Ectodermal cell (in vitro differentiated cells): ENCODE measurements at regions not wholly inside any gene's neighbourhood (a gene's known extent, or its start where the extent isn't known, plus 50 kb on each side); places are given as distances from the start of the nearest gene placed in this dataset.

Experiments used
- H3K27ac ChIP-seq: 2 replicates; pipeline ENCODE4 v1.7.0; 2013; ENCODE audit warnings: mild to moderate bottlenecking, low read depth, low read length; ENCODE audit not compliant: insufficient read depth, poor library complexity, severe bottlenecking
- H3K27me3 ChIP-seq: 2 replicates; pipeline ENCODE4 v1.7.0; 2013; ENCODE audit warnings: mild to moderate bottlenecking, low read length; ENCODE audit not compliant: insufficient read depth, control insufficient read depth, poor library complexity, severe bottlenecking
- H3K36me3 ChIP-seq: one replicate; pipeline ENCODE4 v1.7.0; 2013; ENCODE audit warnings: low read length; ENCODE audit not compliant: control insufficient read depth, insufficient read depth
- H3K4me1 ChIP-seq: one replicate; pipeline ENCODE4 v1.7.0; 2013; ENCODE audit warnings: low read length; ENCODE audit not compliant: control insufficient read depth, insufficient read depth
- H3K4me3 ChIP-seq: 2 replicates; pipeline ENCODE4 v1.7.0; 2013; ENCODE audit warnings: low read depth, low read length, control low read depth; ENCODE audit not compliant: insufficient read depth
- H3K9me3 ChIP-seq: 2 replicates; pipeline ENCODE4 v1.7.0; 2013; ENCODE audit warnings: mild to moderate bottlenecking, low read length, moderate library complexity; ENCODE audit not compliant: control insufficient read depth
- WGBS, 2 experiments: methylation state at CpG; one replicate each; pipeline ENCODE4 v1.1.7; 2013; ENCODE audit warnings: missing lambda C conversion rate in 2 of 2; 5-methylcytosine and 5-hydroxymethylcytosine counted together

GRCh38 chr6:23199541-23199940 lies 630.2 kb downstream of the HDGFL1 start:
- H3K9me3 ChIP-seq: no peaks in the 10 kb centered on the region
- no peaks in the 10 kb centered on the region for H3K4me1 ChIP-seq
- H3K36me3 ChIP-seq: no peaks in the 10 kb centered on the region
- H3K27me3 ChIP-seq: no peaks in the 10 kb centered on the region
- H3K4me3 ChIP-seq: no peak overlapping the region
- no peak overlapping the region for H3K27ac ChIP-seq
- 100% methylated on average over 3 of the region's 4 CpGs; no CpG with 5 or more reads in 1 of the 2 experiments for WGBS, 2 experiments

- Histone ChIP-seq H3K4me3 (no peak overlapping the region), H3K27ac (no peak overlapping the region), H3K27me3 (no peaks in the 10 kb centered on the region), H3K4me1 (no peaks in the 10 kb centered on the region), H3K36me3 (no peaks in the 10 kb centered on the region), H3K9me3 (no peaks in the 10 kb centered on the region)
- WGBS, 2 experiments: 90 to 92% methylated on average over 3 of the region's 3 CpGs
These were observed 631.6 kb downstream of the HDGFL1 start for GRCh38 chr6:23200946-23201345.

- no peaks in the 10 kb centered on the region for H3K36me3 ChIP-seq
- no peak overlapping the region for H3K4me3 ChIP-seq
- no peaks in the 10 kb centered on the region for H3K9me3 ChIP-seq
- no peaks in the 10 kb centered on the region for H3K4me1 ChIP-seq
- WGBS, 2 experiments: 95 to 96% methylated on average over 3 to 5 of the region's 5 CpGs
- no peak overlapping the region for H3K27ac ChIP-seq
- H3K27me3 ChIP-seq: no peaks in the 10 kb centered on the region
These were observed 632.8 kb downstream of the HDGFL1 start for GRCh38 chr6:23202207-23202606.

- Histone ChIP-seq H3K9me3 (no peaks in the 10 kb centered on the region), H3K36me3 (no peaks in the 10 kb centered on the region), H3K4me1 (no peaks in the 10 kb centered on the region), H3K27ac (no peak overlapping the region), H3K4me3 (no peak overlapping the region), H3K27me3 (no peaks in the 10 kb centered on the region)
- 89 to 92% methylated on average over 1 of the region's 2 CpGs for WGBS, 2 experiments
These were observed 643.0 kb downstream of the HDGFL1 start for GRCh38 chr6:23212398-23212797.

- H3K4me3 ChIP-seq: no peak overlapping the region
- WGBS, 2 experiments: 88 to 100% methylated on average over 1 of the region's 1 CpG
- H3K9me3 ChIP-seq: no peaks in the 10 kb centered on the region
- no peaks in the 10 kb centered on the region for H3K36me3 ChIP-seq
- H3K4me1 ChIP-seq: no peaks in the 10 kb centered on the region
- peaks cover 6% of the 10 kb centered on the region for H3K27me3 ChIP-seq
- H3K27ac ChIP-seq: no peak overlapping the region
These were observed 643.8 kb downstream of the HDGFL1 start for GRCh38 chr6:23213193-23213592.

GRCh38 chr6:23213651-23214050 lies 644.3 kb downstream of the HDGFL1 start:
- peaks cover 3% of the 10 kb centered on the region for H3K4me1 ChIP-seq
- H3K4me3 ChIP-seq: no peak overlapping the region
- H3K36me3 ChIP-seq: no peaks in the 10 kb centered on the region
- peaks cover 7% of the 10 kb centered on the region for H3K27me3 ChIP-seq
- no peaks in the 10 kb centered on the region for H3K9me3 ChIP-seq
- H3K27ac ChIP-seq: no peak overlapping the region

GRCh38 chr6:23218751-23219150 lies 649.4 kb downstream of the HDGFL1 start:
- no peak overlapping the region for H3K27ac ChIP-seq
- no peak overlapping the region for H3K4me3 ChIP-seq
- peaks cover 7% of the 10 kb centered on the region for H3K27me3 ChIP-seq
- WGBS, 2 experiments: 25% methylated on average over 1 of the region's 1 CpG; no CpG with 5 or more reads in 1 of the 2 experiments
- H3K36me3 ChIP-seq: no peaks in the 10 kb centered on the region
- H3K9me3 ChIP-seq: no peaks in the 10 kb centered on the region
- H3K4me1 ChIP-seq: peaks cover 9% of the 10 kb centered on the region

GRCh38 chr6:23222724-23223123 lies 653.4 kb downstream of the HDGFL1 start:
- 40% methylated on average over 1 of the region's 1 CpG; no CpG with 5 or more reads in 1 of the 2 experiments for WGBS, 2 experiments
- no peaks in the 10 kb centered on the region for H3K9me3 ChIP-seq

GRCh38 chr6:23224540-23224939 lies 655.2 kb downstream of the HDGFL1 start:
- Histone ChIP-seq H3K27ac (no peak overlapping the region), H3K4me3 (no peak overlapping the region), H3K27me3 (no peaks in the 10 kb centered on the region), H3K4me1 (no peaks in the 10 kb centered on the region), H3K36me3 (no peaks in the 10 kb centered on the region), H3K9me3 (no peaks in the 10 kb centered on the region)
- WGBS, 2 experiments: 94 to 100% methylated on average over 1 of the region's 1 CpG

More at GRCh38 chr6:23222724-23223123, 653.4 kb downstream of the HDGFL1 start:
- H3K36me3 ChIP-seq: no peaks in the 10 kb centered on the region
- peaks cover 6% of the 10 kb centered on the region for H3K27me3 ChIP-seq
- H3K27ac ChIP-seq: no peak overlapping the region
- no peak overlapping the region for H3K4me3 ChIP-seq
- H3K4me1 ChIP-seq: peaks cover 9% of the 10 kb centered on the region

- WGBS, 2 experiments: 90 to 91% methylated on average over 11 of the region's 11 CpGs
- H3K27me3 ChIP-seq: no peaks in the 10 kb centered on the region
- no peaks in the 10 kb centered on the region for H3K36me3 ChIP-seq
- H3K9me3 ChIP-seq: no peaks in the 10 kb centered on the region
- no peaks in the 10 kb centered on the region for H3K4me1 ChIP-seq
- H3K4me3 ChIP-seq: no peak overlapping the region
- no peak overlapping the region for H3K27ac ChIP-seq
These were observed 659.2 kb downstream of the HDGFL1 start for GRCh38 chr6:23228439-23229024.

- Histone ChIP-seq H3K36me3 (no peaks in the 10 kb centered on the region), H3K9me3 (no peaks in the 10 kb centered on the region), H3K27ac (no peak overlapping the region), H3K4me1 (no peaks in the 10 kb centered on the region), H3K27me3 (no peaks in the 10 kb centered on the region), H3K4me3 (no peak overlapping the region)
- WGBS, 2 experiments: 92 to 97% methylated on average over 3 of the region's 5 CpGs
These were observed 674.5 kb downstream of the HDGFL1 start for GRCh38 chr6:23243854-23244253.
